Stimulated activated naive B cell treated with anti-CD40 and anti-IgM and Interleukin-4, amounts not matched to agents 10 μg/mL and 1 μg/mL and 100 μg/mL, for 72 hours (primary cell): ENCODE measurements at regions not wholly inside any gene's neighbourhood (a gene's known extent, or its start where the extent isn't known, plus 50 kb on each side); places are given as distances from the start of the nearest gene placed in this dataset.
A peak's percentile ranks its signal among the peaks of the same experiment; 100 is the strongest.

Experiments used
- ATAC-seq, 2 donors: fragments of 150-1000 bp; cut with Tn5 transposase; replicated peaks; 2 replicates each; pipeline ENCODE4 v1.10.0; 2021; ENCODE audit warnings: moderate library complexity in 1 of 2
- DNase-seq: peaks from one replicate; pipeline ENCODE4 v3.0.0; 2021
- H3K27ac Mint-ChIP-seq: one replicate; pipeline ENCODE4 v1.8.0; 2022; ENCODE audit warnings: mild to moderate bottlenecking, mixed read lengths
- H3K27me3 Mint-ChIP-seq, 2 donors: one replicate each; pipeline ENCODE4 v1.8.0; 2022; ENCODE audit warnings: mixed read lengths in 2 of 2
- H3K36me3 Mint-ChIP-seq, 2 donors: one replicate each; pipeline ENCODE4 v1.8.0; 2022; ENCODE audit warnings: mixed read lengths in 2 of 2, mild to moderate bottlenecking in 1 of 2
- H3K4me1 Mint-ChIP-seq, 2 donors: one replicate each; pipeline ENCODE4 v1.8.0; 2022; ENCODE audit warnings: mixed read lengths in 2 of 2, mild to moderate bottlenecking in 1 of 2
- H3K4me3 Mint-ChIP-seq, 2 donors: one replicate each; pipeline ENCODE4 v1.8.0; 2022; ENCODE audit warnings: mild to moderate bottlenecking in 2 of 2, mixed read lengths in 2 of 2, moderate library complexity in 1 of 2
- H3K9me3 Mint-ChIP-seq, 2 donors: one replicate each; pipeline ENCODE4 v1.8.0; 2022; ENCODE audit warnings: mixed read lengths in 2 of 2, mild to moderate bottlenecking in 1 of 2

GRCh38 chr3:102169915-102170479 lies 264.8 kb upstream of the ZPLD1 start:
- no peaks in the 10 kb centered on the region for H3K36me3 Mint-ChIP-seq
- H3K27me3 Mint-ChIP-seq, result no peaks in the 10 kb centered on the region
- no peaks in the 10 kb centered on the region for H3K9me3 Mint-ChIP-seq
- peaks cover 0 to 2% of the 10 kb centered on the region in 2 donors for H3K4me1 Mint-ChIP-seq
- H3K27ac Mint-ChIP-seq, result no peak overlapping the region
- DNase-seq, result no peak
- no peak overlapping the region for H3K4me3 Mint-ChIP-seq
- ATAC-seq, result no peak

- DNase-seq, result no peak
- H3K4me1 Mint-ChIP-seq, result peaks cover 0 to 2% of the 10 kb centered on the region in 2 donors
- no peaks in the 10 kb centered on the region for H3K36me3 Mint-ChIP-seq
- no peaks in the 10 kb centered on the region for H3K9me3 Mint-ChIP-seq
- no peaks in the 10 kb centered on the region for H3K27me3 Mint-ChIP-seq
- H3K4me3 Mint-ChIP-seq, result no peak overlapping the region
- no peak for ATAC-seq
- H3K27ac Mint-ChIP-seq, result no peak overlapping the region
These were observed 264.3 kb upstream of the ZPLD1 start for GRCh38 chr3:102170545-102170944.

- no peak overlapping the region for H3K4me3 Mint-ChIP-seq
- H3K4me1 Mint-ChIP-seq, result peaks cover 7 to 9% of the 10 kb centered on the region in 2 donors
- H3K27me3 Mint-ChIP-seq, result no peaks in the 10 kb centered on the region
- ATAC-seq (no peak), DNase-seq (no peak)
- no peak overlapping the region for H3K27ac Mint-ChIP-seq
- no peaks in the 10 kb centered on the region for H3K36me3 Mint-ChIP-seq
- H3K9me3 Mint-ChIP-seq, result no peaks in the 10 kb centered on the region
These were observed 260.5 kb upstream of the ZPLD1 start for GRCh38 chr3:102174312-102174712.

GRCh38 chr3:102174832-102175374 lies 259.9 kb upstream of the ZPLD1 start:
- no peak for ATAC-seq
- H3K36me3 Mint-ChIP-seq, result no peaks in the 10 kb centered on the region
- H3K4me3 Mint-ChIP-seq, result no peak overlapping the region
- no peak overlapping the region for H3K27ac Mint-ChIP-seq
- no peaks in the 10 kb centered on the region for H3K27me3 Mint-ChIP-seq
- DNase-seq, result no peak
- peaks cover 9 to 14% of the 10 kb centered on the region in 2 donors for H3K4me1 Mint-ChIP-seq
- H3K9me3 Mint-ChIP-seq, result no peaks in the 10 kb centered on the region

- Mint-ChIP-seq H3K4me1 (peaks cover 9 to 14% of the 10 kb centered on the region in 2 donors), H3K4me3 (no peak overlapping the region), H3K27ac (no peak overlapping the region), H3K27me3 (no peaks in the 10 kb centered on the region), H3K9me3 (no peaks in the 10 kb centered on the region), H3K36me3 (no peaks in the 10 kb centered on the region)
- ATAC-seq (no peak), DNase-seq (no peak)
These were observed 258.3 kb upstream of the ZPLD1 start for GRCh38 chr3:102176333-102177050.

GRCh38 chr3:102177075-102177755 lies 257.6 kb upstream of the ZPLD1 start:
- Mint-ChIP-seq H3K9me3 (no peaks in the 10 kb centered on the region), H3K4me3 (no peak overlapping the region), H3K27me3 (no peaks in the 10 kb centered on the region), H3K36me3 (no peaks in the 10 kb centered on the region), H3K4me1 (peaks cover 9 to 14% of the 10 kb centered on the region in 2 donors), H3K27ac (no peak overlapping the region)
- DNase-seq, result no peak
- no peak for ATAC-seq

- Mint-ChIP-seq H3K27ac (no peak overlapping the region), H3K9me3 (no peaks in the 10 kb centered on the region), H3K4me3 (no peak overlapping the region), H3K27me3 (no peaks in the 10 kb centered on the region), H3K4me1 (peaks cover 9 to 14% of the 10 kb centered on the region in 2 donors), H3K36me3 (no peaks in the 10 kb centered on the region)
- DNase-seq, result no peak
- no peak for ATAC-seq
These were observed 256.0 kb upstream of the ZPLD1 start for GRCh38 chr3:102178817-102179216.

GRCh38 chr3:102179326-102180177 lies 255.3 kb upstream of the ZPLD1 start:
- no peaks in the 10 kb centered on the region for H3K27me3 Mint-ChIP-seq
- H3K4me1 Mint-ChIP-seq, result peaks cover 9 to 14% of the 10 kb centered on the region in 2 donors
- H3K36me3 Mint-ChIP-seq, result no peaks in the 10 kb centered on the region
- H3K27ac Mint-ChIP-seq, result no peak overlapping the region
- peak overlapping the region in 1 of 2 donors; percentile 72 for H3K4me3 Mint-ChIP-seq
- DNase-seq, result no peak
- peak; percentile 83 to 87 for ATAC-seq
- no peaks in the 10 kb centered on the region for H3K9me3 Mint-ChIP-seq

GRCh38 chr3:102180280-102180931 lies 254.4 kb upstream of the ZPLD1 start:
- ATAC-seq (peak; percentile 65 to 73), DNase-seq (no peak)
- Mint-ChIP-seq H3K9me3 (no peaks in the 10 kb centered on the region), H3K4me3 (no peak overlapping the region), H3K4me1 (peaks cover 9 to 14% of the 10 kb centered on the region in 2 donors), H3K27me3 (no peaks in the 10 kb centered on the region), H3K27ac (no peak overlapping the region), H3K36me3 (no peaks in the 10 kb centered on the region)

- no peak for DNase-seq
- no peak overlapping the region for H3K4me3 Mint-ChIP-seq
These were observed 253.5 kb upstream of the ZPLD1 start for GRCh38 chr3:102181175-102181920.

GRCh38 chr3:102182162-102182561 lies 252.7 kb upstream of the ZPLD1 start:
- H3K27me3 Mint-ChIP-seq, result no peaks in the 10 kb centered on the region
- DNase-seq, result no peak
- H3K9me3 Mint-ChIP-seq, result peaks cover 0 to 1% of the 10 kb centered on the region in 2 donors
- H3K36me3 Mint-ChIP-seq, result no peaks in the 10 kb centered on the region
- H3K4me1 Mint-ChIP-seq, result peaks cover 7 to 8% of the 10 kb centered on the region in 2 donors
- H3K4me3 Mint-ChIP-seq, result no peak overlapping the region
- no peak overlapping the region for H3K27ac Mint-ChIP-seq
- ATAC-seq, result no peak

More at GRCh38 chr3:102181175-102181920, 253.5 kb upstream of the ZPLD1 start:
- Mint-ChIP-seq H3K27me3 (no peaks in the 10 kb centered on the region), H3K9me3 (no peaks in the 10 kb centered on the region), H3K36me3 (no peaks in the 10 kb centered on the region), H3K4me1 (peaks cover 9 to 14% of the 10 kb centered on the region in 2 donors), H3K27ac (no peak overlapping the region)
- ATAC-seq, result no peak

GRCh38 chr3:102183186-102183585 lies 251.6 kb upstream of the ZPLD1 start:
- Mint-ChIP-seq H3K4me3 (no peak overlapping the region), H3K4me1 (peaks cover 6 to 7% of the 10 kb centered on the region in 2 donors), H3K27ac (no peak overlapping the region)

GRCh38 chr3:102183623-102184022 lies 251.2 kb upstream of the ZPLD1 start:
- no peak for DNase-seq
- Mint-ChIP-seq H3K4me1 (peaks cover 5 to 6% of the 10 kb centered on the region in 2 donors), H3K9me3 (peaks cover 0 to 1% of the 10 kb centered on the region in 2 donors), H3K4me3 (no peak overlapping the region), H3K27ac (no peak overlapping the region), H3K36me3 (no peaks in the 10 kb centered on the region), H3K27me3 (no peaks in the 10 kb centered on the region)
- no peak for ATAC-seq

More at GRCh38 chr3:102183186-102183585, 251.6 kb upstream of the ZPLD1 start:
- DNase-seq, result no peak
- ATAC-seq, result no peak
- peaks cover 0 to 1% of the 10 kb centered on the region in 2 donors for H3K9me3 Mint-ChIP-seq
- H3K36me3 Mint-ChIP-seq, result no peaks in the 10 kb centered on the region
- H3K27me3 Mint-ChIP-seq, result no peaks in the 10 kb centered on the region
